Fibroblast of upper back skin (primary cell): ENCODE measurements at regions not wholly inside any gene's neighbourhood (a gene's known extent, or its start where the extent isn't known, plus 50 kb on each side); places are given as distances from the start of the nearest gene placed in this dataset.

Experiments
- DNase-seq: peaks from one replicate; pipeline ENCODE4 v3.0.0-alpha.2; 2013

DNA sequence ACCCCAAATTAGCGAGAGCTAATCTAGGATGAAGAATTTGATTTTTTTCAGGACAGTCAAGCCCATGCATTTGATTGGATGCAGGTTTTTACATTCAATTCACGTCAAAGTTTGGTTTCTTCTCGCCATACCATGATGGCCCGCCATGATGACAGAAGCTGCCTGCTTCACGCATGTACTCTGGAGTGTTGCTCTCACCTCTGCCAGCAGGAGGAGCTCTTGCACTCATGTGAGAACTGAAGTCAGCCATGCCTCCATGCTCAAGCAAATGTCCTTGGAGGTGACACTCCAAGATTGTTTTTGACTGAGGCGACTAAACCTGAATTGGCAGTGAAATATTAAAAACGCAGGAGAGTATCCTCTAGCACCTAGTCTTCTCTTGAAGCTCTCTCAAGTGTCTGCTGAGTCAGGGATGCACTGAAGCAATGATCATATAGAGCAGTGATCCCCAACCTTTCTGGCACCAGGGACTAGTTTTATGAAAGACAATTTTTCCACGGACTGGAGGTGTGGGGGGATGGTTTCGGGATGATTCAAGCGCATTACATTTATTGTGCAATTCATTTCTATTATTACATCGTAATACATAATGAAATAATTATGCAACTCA is 120.9 kb downstream of the SAMMSON start:
- peak; percentile 26 for DNase-seq

DNA sequence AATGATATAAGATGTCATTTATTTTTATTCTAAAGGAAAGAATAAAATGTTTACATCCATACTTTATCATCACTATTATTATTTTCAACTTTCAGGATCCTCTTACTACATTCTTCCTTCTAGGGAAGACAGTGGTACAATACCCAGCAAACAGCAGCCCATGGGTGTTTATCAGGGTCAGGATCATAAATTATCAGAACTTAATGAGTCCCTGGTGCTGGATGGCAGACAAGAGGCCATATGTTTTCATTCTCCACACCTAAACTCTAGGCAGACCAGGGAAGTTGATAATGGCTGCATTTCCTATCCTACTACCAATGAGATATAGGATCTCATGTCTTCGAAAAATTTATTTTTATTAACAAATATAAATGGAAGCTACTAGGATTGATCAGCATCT is 127.7 kb downstream of the SAMMSON start:
- DNase-seq: no peak

- DNase-seq: no peak
These were observed 137.8 kb downstream of the SAMMSON start for GRCh38 chr3:70137366-70137765.

- no peak for DNase-seq
These were observed 139.1 kb downstream of the SAMMSON start for GRCh38 chr3:70138606-70139005.
